Neutrophil (primary cell): ENCODE measurements at regions not wholly inside any gene's neighbourhood (a gene's known extent, or its start where the extent isn't known, plus 50 kb on each side); places are given as distances from the start of the nearest gene placed in this dataset.

Experiments used
- H3K27ac ChIP-seq: fragments of 200-600 bp; sonication (generic); 2 replicates; pipeline ENCODE4 v1.5.1; 2016; ENCODE audit warnings: mild to moderate bottlenecking, moderate library complexity
- H3K27me3 ChIP-seq: fragments of 200-600 bp; sonication (generic); 2 replicates; pipeline ENCODE4 v1.6.0; 2016; ENCODE audit warnings: mild to moderate bottlenecking
- H3K36me3 ChIP-seq: fragments of 200-600 bp; sonication (generic); 2 replicates; pipeline ENCODE4 v1.5.1; 2017
- H3K4me1 ChIP-seq, 2 experiments: fragments of 200-600 bp in 1 of 2; sonication (generic) in 1 of 2; 1 replicate in 1 of 2; 2 replicates in 1 of 2; pipeline versions ENCODE4 v1.5.1 to v1.6.1; 2013 to 2016; ENCODE audit warnings: low read depth in 1 of 2, low read length in 1 of 2, mild to moderate bottlenecking in 1 of 2, moderate library complexity in 1 of 2; ENCODE audit not compliant: control insufficient read depth in 1 of 2, insufficient read depth in 1 of 2
- H3K4me3 ChIP-seq, 2 experiments: fragments of 200-600 bp in 1 of 2; sonication (generic) in 1 of 2; 1 replicate in 1 of 2; 2 replicates in 1 of 2; pipeline ENCODE4 v1.5.1; 2013 to 2016; ENCODE audit warnings: low read depth in 1 of 2, low read length in 1 of 2, mild to moderate bottlenecking in 1 of 2, moderate library complexity in 1 of 2
- H3K9me3 ChIP-seq: fragments of 200-600 bp; sonication (generic); 2 replicates; pipeline ENCODE4 v1.5.1; 2016
- TF ChIP-seq, protein P1 (sequence below): fragments of 200-600 bp; sonication (generic); IDR thresholded peaks from 2 replicates; pipeline ENCODE4 v1.5.1; 2016; ENCODE audit warnings: antibody characterized with exemption

DNA sequence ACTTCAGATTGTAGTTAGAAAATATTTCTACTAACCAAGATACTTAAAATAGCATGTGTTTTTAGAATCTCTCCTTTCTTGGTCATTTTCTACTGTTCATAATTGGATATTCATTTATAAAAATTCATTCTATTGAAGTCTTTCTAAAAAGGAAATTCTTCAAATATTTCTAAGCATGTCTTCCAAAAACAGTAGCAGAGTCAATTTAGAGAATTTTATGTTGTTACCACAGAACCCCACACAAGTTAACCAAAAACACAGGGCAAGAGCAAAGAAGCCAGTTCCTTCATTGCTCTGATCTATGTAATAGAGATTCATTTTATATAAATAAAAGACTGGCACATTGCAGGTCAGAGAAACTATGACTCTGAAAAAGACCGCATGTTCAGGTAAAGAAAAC is 345.1 kb upstream of the PITX2 start:
- H3K4me3 ChIP-seq: no peak overlapping the region
- H3K4me1 ChIP-seq: no peaks in the 10 kb centered on the region
- no peaks in the 10 kb centered on the region for H3K36me3 ChIP-seq
- H3K9me3 ChIP-seq: no peaks in the 10 kb centered on the region
- no peak overlapping the region for H3K27ac ChIP-seq
- TF ChIP-seq, protein P1, sequence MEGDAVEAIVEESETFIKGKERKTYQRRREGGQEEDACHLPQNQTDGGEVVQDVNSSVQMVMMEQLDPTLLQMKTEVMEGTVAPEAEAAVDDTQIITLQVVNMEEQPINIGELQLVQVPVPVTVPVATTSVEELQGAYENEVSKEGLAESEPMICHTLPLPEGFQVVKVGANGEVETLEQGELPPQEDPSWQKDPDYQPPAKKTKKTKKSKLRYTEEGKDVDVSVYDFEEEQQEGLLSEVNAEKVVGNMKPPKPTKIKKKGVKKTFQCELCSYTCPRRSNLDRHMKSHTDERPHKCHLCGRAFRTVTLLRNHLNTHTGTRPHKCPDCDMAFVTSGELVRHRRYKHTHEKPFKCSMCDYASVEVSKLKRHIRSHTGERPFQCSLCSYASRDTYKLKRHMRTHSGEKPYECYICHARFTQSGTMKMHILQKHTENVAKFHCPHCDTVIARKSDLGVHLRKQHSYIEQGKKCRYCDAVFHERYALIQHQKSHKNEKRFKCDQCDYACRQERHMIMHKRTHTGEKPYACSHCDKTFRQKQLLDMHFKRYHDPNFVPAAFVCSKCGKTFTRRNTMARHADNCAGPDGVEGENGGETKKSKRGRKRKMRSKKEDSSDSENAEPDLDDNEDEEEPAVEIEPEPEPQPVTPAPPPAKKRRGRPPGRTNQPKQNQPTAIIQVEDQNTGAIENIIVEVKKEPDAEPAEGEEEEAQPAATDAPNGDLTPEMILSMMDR: no peak
- H3K27me3 ChIP-seq: no peaks in the 10 kb centered on the region

DNA sequence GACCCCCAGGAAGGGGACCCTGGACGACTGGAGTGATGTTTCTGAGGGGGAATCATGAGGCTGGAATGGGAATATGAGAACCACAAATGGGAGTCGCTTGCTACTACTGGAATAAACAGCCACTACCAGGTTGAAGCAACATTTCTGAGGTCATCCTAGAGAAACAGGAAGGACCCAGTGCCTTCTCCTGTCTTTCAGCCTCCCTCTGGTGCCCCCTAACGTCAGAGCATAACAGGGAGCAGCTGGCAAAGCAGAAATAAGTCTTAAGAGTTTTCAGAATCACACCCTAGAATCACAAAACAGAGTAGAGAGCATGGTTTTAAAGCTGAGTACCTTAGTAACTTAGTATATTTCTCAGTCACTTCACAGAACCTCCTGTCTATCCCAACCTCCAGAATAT is 347.8 kb upstream of the PITX2 start:
- Histone ChIP-seq H3K36me3 (no peaks in the 10 kb centered on the region), H3K27ac (no peak overlapping the region), H3K9me3 (no peaks in the 10 kb centered on the region), H3K4me1 (no peaks in the 10 kb centered on the region), H3K27me3 (no peaks in the 10 kb centered on the region), H3K4me3 (no peak overlapping the region)
- TF ChIP-seq, protein P1: no peak

DNA sequence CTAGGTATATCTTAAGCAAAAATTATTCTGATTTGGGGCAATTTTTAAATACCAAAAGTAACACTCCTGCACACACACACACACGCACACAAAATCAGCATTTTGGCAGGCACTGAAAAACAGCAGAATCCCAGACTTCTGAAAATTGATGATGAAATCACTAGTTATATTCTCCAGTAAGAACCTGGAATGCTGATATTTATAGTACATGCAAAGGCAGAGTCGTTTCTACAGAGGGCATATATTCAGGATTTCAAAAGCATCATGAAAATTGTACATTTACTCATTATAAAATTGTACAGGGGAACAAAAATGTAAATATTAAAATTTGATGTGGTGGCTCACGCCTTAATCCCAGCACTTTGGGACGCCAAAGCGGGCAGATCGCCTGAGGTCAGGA is 352.5 kb upstream of the PITX2 start:
- Histone ChIP-seq H3K27me3 (no peaks in the 10 kb centered on the region), H3K4me3 (no peak overlapping the region), H3K9me3 (no peaks in the 10 kb centered on the region), H3K4me1 (no peaks in the 10 kb centered on the region), H3K27ac (no peak overlapping the region), H3K36me3 (no peaks in the 10 kb centered on the region)
- TF ChIP-seq, protein P1: no peak

DNA sequence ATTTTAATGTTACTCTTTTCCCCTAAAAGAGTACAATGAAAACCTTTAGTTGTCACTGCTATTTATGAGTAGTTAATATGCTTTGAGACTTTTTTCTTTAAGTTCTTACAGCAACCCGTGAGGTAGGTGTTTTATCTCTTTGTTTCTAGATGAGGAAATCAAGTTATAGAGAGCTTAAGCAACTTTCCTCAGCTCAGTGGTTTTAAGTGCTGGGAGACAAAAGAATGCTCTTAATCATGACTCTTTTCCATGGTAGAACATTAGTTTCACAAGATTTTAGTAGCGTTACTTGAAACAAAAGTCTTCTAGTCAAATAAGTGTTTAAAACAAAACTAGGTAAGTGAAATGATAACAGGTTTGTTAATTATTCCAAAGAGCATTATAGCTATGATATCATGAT is 354.7 kb upstream of the PITX2 start:
- Histone ChIP-seq H3K36me3 (no peaks in the 10 kb centered on the region), H3K9me3 (no peaks in the 10 kb centered on the region), H3K4me3 (no peak overlapping the region), H3K27me3 (no peaks in the 10 kb centered on the region), H3K4me1 (no peaks in the 10 kb centered on the region), H3K27ac (no peak overlapping the region)
- TF ChIP-seq, protein P1: no peak

DNA sequence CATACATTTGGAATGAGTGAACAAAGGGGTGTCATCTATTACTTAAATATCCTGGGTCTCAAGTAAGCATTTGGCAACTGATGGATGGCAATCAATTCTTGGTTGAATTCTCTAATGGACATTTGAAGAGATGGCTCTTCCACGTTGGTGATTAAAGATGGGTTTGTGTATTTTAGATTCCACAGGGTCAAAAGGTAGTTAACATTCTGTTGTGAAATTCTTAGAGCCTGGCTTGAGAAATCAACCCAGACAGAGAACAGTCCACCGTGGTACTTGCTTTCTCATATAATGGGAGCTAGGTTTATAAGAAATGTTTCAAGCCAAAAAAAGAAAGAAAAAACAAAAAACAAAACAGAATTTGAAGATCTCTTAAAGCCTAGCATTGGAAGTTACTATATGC is 355.9 kb upstream of the PITX2 start:
- no peaks in the 10 kb centered on the region for H3K9me3 ChIP-seq
- H3K27ac ChIP-seq: no peak overlapping the region
- H3K36me3 ChIP-seq: no peaks in the 10 kb centered on the region
- H3K27me3 ChIP-seq: no peaks in the 10 kb centered on the region
- H3K4me1 ChIP-seq: no peaks in the 10 kb centered on the region
- no peak overlapping the region for H3K4me3 ChIP-seq
- TF ChIP-seq, protein P1: no peak

DNA sequence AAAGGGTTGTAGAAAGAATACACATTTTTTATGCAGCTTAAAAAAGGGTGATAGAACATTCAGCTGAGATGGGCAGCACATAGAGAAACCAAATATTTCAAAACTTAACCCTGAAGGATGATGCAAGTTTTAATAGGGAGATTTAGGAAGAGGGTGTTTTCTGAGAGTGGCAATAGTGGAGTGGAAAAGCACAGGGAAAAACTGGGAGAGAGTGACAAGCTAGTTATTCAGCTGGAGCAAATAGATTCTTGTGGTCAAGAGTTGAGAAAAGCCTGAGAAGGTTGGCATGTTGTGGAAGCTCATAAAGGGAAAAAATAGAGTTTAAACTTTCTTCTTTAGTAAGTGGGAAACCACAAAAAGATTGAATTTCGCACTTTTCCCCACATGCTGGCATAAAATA is 359.6 kb upstream of the PITX2 start:
- H3K9me3 ChIP-seq: no peaks in the 10 kb centered on the region
- no peaks in the 10 kb centered on the region for H3K27me3 ChIP-seq
- no peak overlapping the region for H3K27ac ChIP-seq
- TF ChIP-seq, protein P1: no peak
- H3K4me1 ChIP-seq: no peaks in the 10 kb centered on the region
- no peak overlapping the region for H3K4me3 ChIP-seq
- no peaks in the 10 kb centered on the region for H3K36me3 ChIP-seq
